ENCODE measurements at regions not wholly inside any gene's neighbourhood (a gene's known extent, or its start where the extent isn't known, plus 50 kb on each side); places are given as distances from the start of the nearest gene placed in this dataset.

DNA sequence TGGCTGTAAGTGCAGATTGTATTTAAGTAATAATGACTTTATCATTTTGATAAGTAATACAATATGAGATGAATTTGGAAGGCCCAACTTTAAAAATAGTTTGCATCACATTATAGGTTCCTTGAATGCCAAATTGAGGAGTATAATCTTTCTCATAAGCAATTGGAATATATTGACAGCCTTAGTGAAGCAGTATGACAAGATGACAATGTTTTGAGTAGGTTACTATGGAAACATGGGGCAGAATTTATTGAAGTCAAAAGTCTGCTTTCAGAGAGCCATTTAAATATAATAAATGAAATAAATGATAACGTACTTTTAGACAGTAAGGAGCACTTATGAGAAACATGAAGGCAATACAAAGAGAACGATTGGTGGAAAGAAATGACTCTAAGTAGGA lies 776.4 kb downstream of the TECRL start:
- TF ChIP-seq, protein P1, sequence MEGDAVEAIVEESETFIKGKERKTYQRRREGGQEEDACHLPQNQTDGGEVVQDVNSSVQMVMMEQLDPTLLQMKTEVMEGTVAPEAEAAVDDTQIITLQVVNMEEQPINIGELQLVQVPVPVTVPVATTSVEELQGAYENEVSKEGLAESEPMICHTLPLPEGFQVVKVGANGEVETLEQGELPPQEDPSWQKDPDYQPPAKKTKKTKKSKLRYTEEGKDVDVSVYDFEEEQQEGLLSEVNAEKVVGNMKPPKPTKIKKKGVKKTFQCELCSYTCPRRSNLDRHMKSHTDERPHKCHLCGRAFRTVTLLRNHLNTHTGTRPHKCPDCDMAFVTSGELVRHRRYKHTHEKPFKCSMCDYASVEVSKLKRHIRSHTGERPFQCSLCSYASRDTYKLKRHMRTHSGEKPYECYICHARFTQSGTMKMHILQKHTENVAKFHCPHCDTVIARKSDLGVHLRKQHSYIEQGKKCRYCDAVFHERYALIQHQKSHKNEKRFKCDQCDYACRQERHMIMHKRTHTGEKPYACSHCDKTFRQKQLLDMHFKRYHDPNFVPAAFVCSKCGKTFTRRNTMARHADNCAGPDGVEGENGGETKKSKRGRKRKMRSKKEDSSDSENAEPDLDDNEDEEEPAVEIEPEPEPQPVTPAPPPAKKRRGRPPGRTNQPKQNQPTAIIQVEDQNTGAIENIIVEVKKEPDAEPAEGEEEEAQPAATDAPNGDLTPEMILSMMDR (conservative IDR thresholded peaks at IDR 0.05), result no peak
- no peak for TF ChIP-seq ZFX (IDR thresholded peaks at IDR 0.05)

Measured in C4-2B (cell line).